ENCODE measurements at regions not wholly inside any gene's neighbourhood (a gene's known extent, or its start where the extent isn't known, plus 50 kb on each side); places are given as distances from the start of the nearest gene placed in this dataset.

DNA sequence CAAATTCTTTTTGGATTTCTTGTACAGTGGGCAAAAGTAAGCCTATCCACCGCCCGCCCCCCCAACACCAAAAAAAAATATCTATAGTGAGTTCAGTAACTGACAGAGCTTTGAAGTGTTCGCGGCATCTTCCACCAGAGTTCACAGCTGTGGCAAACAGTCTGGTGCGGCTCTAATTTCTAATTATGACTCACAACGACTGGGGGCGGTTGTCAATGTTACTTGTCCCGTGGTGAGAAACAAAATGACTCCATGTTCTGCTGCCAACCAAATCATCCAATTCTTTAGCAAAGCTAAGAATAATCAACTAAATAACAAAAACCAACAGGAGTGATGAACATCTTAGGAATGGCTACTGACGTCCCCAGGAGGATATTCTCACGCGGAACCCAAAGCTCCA lies 392.5 kb upstream of the SALL3 start:
- intact Hi-C loops (cut with micrococcal nuclease) = no loop called here
- H3K27me3 Mint-ChIP-seq (ENCODE audit: low read depth) = no peaks in the 10 kb centered on the region
- DNase-seq (ENCODE audit: low spot score) = no peak
- H3K4me3 Mint-ChIP-seq (ENCODE audit: low read depth) = no peak overlapping the region
- H3K4me1 Mint-ChIP-seq (ENCODE audit: low read depth) = no peaks in the 10 kb centered on the region
- no peak overlapping the region for H3K27ac Mint-ChIP-seq
- no peaks in the 10 kb centered on the region for H3K9me3 Mint-ChIP-seq
- no peaks in the 10 kb centered on the region for H3K36me3 Mint-ChIP-seq (ENCODE audit: low read depth)

DNA sequence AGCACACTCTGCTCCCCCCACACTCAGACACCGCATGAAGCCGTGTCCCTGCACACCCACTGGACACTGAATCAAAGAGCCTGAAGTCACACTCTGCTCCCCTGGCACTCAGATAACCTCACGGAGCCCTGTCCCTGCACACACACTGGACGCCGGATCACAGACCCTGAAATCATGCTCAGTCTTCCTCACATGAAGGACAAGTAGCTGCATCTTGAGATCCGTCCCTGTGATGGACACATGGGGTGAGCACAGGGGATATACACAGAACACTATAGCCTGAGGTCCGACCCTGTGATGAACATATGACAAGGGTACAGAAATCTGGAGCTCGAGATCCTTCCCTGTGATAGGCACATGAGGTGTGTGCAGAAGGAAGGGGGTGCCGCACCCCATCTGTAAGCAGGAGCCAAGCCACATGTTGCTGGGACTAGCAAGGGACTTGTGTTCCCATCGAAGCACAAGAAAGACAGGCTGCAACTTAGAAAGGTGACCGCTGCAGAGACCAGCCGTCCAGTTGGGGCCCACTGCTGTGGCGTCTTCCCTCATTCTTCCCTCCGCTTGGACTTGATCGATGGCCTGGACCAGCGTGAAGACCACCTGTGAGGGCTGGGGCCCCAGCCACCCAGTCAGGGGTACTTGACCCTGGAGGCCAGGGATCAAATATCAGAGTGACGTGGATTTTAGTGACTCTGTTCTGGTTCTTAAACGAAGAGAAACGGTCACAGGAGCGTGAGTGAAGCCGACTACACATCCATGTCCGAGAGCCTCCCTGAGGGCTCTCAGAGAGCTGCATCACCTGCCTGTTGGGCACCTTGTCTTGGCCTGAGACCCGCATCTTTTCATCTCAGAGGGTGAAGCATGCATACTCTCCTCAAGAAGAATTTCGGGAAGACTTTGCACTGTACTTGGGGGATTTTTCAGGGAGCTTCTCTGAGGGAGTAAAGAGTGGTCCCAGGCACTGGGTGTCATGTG lies 391.7 kb upstream of the SALL3 start:
- no peaks in the 10 kb centered on the region for H3K9me3 Mint-ChIP-seq
- H3K36me3 Mint-ChIP-seq (ENCODE audit: low read depth) = no peaks in the 10 kb centered on the region
- no peaks in the 10 kb centered on the region for H3K27me3 Mint-ChIP-seq (ENCODE audit: low read depth)
- no peaks in the 10 kb centered on the region for H3K4me1 Mint-ChIP-seq (ENCODE audit: low read depth)
- H3K27ac Mint-ChIP-seq = no peak overlapping the region
- no peak overlapping the region for H3K4me3 Mint-ChIP-seq (ENCODE audit: low read depth)
- intact Hi-C loops (cut with micrococcal nuclease) = no loop called here
- DNase-seq (ENCODE audit: low spot score) = no peak

DNA sequence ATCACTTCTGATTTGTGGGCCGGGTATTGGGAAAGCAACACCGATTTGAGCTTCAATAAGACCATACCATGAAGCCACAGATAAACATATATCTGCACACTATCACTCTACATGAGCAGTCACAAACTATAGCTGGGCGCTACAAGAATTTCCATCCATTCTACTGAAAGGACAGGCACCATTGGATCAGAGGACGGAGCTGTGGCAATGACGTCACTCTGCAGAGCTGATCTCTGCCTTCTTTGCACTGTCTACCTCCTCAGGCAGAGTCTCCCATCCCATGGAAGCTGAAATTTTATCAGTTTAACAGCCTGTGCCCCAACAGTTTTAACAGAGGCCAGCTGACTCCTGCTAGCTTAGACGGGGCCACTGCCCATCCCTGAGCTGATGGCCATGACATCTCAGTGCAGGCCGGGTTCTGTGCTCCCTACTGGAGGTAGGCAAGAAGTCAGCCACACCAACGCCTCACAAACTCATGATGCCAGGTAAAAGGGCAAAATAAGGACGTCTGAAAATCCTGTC lies 389.6 kb upstream of the SALL3 start:
- intact Hi-C loops (cut with micrococcal nuclease) = no loop called here
- H3K36me3 Mint-ChIP-seq (ENCODE audit: low read depth) = no peaks in the 10 kb centered on the region
- no peak overlapping the region for H3K27ac Mint-ChIP-seq
- no peak for DNase-seq (ENCODE audit: low spot score)
- H3K4me1 Mint-ChIP-seq (ENCODE audit: low read depth) = no peaks in the 10 kb centered on the region
- H3K4me3 Mint-ChIP-seq (ENCODE audit: low read depth) = no peak overlapping the region
- H3K9me3 Mint-ChIP-seq = no peaks in the 10 kb centered on the region
- no peaks in the 10 kb centered on the region for H3K27me3 Mint-ChIP-seq (ENCODE audit: low read depth)

- DNase-seq (ENCODE audit: low spot score) = no peak
- Mint-ChIP-seq H3K4me1 (ENCODE audit: low read depth) (no peaks in the 10 kb centered on the region), H3K36me3 (ENCODE audit: low read depth) (no peaks in the 10 kb centered on the region), H3K4me3 (ENCODE audit: low read depth) (no peak overlapping the region), H3K27me3 (ENCODE audit: low read depth) (no peaks in the 10 kb centered on the region), H3K9me3 (peaks cover 5% of the 10 kb centered on the region), H3K27ac (no peak overlapping the region)
- intact Hi-C loops (cut with micrococcal nuclease) = no loop called here
These were observed 384.2 kb upstream of the SALL3 start for GRCh38 chr18:78595453-78595852.

- Mint-ChIP-seq H3K36me3 (ENCODE audit: low read depth) (no peaks in the 10 kb centered on the region), H3K4me3 (ENCODE audit: low read depth) (no peak overlapping the region), H3K27me3 (ENCODE audit: low read depth) (no peaks in the 10 kb centered on the region), H3K4me1 (ENCODE audit: low read depth) (no peaks in the 10 kb centered on the region), H3K9me3 (peaks cover 5% of the 10 kb centered on the region), H3K27ac (no peak overlapping the region)
- DNase-seq (ENCODE audit: low spot score) = no peak
- intact Hi-C loops (cut with micrococcal nuclease) = no loop called here
These were observed 383.6 kb upstream of the SALL3 start for GRCh38 chr18:78595924-78596573.

- no peak overlapping the region for H3K4me3 Mint-ChIP-seq (ENCODE audit: low read depth)
- H3K36me3 Mint-ChIP-seq (ENCODE audit: low read depth) = no peaks in the 10 kb centered on the region
- peaks cover 5% of the 10 kb centered on the region for H3K9me3 Mint-ChIP-seq
- no peaks in the 10 kb centered on the region for H3K27me3 Mint-ChIP-seq (ENCODE audit: low read depth)
- no peak for DNase-seq (ENCODE audit: low spot score)
- intact Hi-C loops (cut with micrococcal nuclease) = no loop called here
- H3K4me1 Mint-ChIP-seq (ENCODE audit: low read depth) = no peaks in the 10 kb centered on the region
- H3K27ac Mint-ChIP-seq = no peak overlapping the region
These were observed 382.7 kb upstream of the SALL3 start for GRCh38 chr18:78596794-78597345.

- Mint-ChIP-seq H3K4me3 (ENCODE audit: low read depth) (no peak overlapping the region), H3K36me3 (ENCODE audit: low read depth) (no peaks in the 10 kb centered on the region), H3K27ac (no peak overlapping the region), H3K4me1 (ENCODE audit: low read depth) (no peaks in the 10 kb centered on the region), H3K9me3 (peaks cover 15% of the 10 kb centered on the region), H3K27me3 (ENCODE audit: low read depth) (no peaks in the 10 kb centered on the region)
- DNase-seq (ENCODE audit: low spot score) = no peak
- intact Hi-C loops (cut with micrococcal nuclease) = no loop called here
These were observed 378.3 kb upstream of the SALL3 start for GRCh38 chr18:78601349-78601748.

DNA sequence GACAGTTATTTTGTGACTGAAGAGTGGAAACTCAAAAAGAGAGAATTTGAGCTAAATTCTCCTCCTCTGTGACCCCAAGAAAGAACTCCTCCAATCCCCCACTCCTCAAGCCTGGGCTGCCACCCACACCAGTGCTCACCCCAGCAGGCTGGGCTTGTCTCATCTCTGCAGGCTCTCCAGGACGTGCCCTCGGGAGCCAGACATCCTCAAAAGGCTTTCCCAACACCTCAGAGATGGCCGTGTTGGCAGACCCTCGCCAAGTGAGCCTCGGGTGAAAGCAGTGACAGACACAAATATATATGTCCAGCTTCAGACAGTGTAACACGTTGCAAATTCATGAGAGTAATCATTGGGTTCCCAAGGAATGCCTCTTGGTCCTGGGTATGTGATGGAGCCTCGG lies 377.7 kb upstream of the SALL3 start:
- Mint-ChIP-seq H3K4me3 (ENCODE audit: low read depth) (no peak overlapping the region), H3K4me1 (ENCODE audit: low read depth) (no peaks in the 10 kb centered on the region), H3K27me3 (ENCODE audit: low read depth) (no peaks in the 10 kb centered on the region), H3K27ac (no peak overlapping the region), H3K9me3 (peaks cover 21% of the 10 kb centered on the region), H3K36me3 (ENCODE audit: low read depth) (no peaks in the 10 kb centered on the region)
- intact Hi-C loops (cut with micrococcal nuclease) = no loop called here
- DNase-seq (ENCODE audit: low spot score) = no peak

- peaks cover 26% of the 10 kb centered on the region for H3K9me3 Mint-ChIP-seq
- H3K27ac Mint-ChIP-seq = no peak overlapping the region
- no peak for DNase-seq (ENCODE audit: low spot score)
- H3K36me3 Mint-ChIP-seq (ENCODE audit: low read depth) = no peaks in the 10 kb centered on the region
- no peak overlapping the region for H3K4me3 Mint-ChIP-seq (ENCODE audit: low read depth)
- no peaks in the 10 kb centered on the region for H3K4me1 Mint-ChIP-seq (ENCODE audit: low read depth)
- H3K27me3 Mint-ChIP-seq (ENCODE audit: low read depth) = no peaks in the 10 kb centered on the region
- intact Hi-C loops (cut with micrococcal nuclease) = no loop called here
These were observed 377.2 kb upstream of the SALL3 start for GRCh38 chr18:78602430-78602829.

DNA sequence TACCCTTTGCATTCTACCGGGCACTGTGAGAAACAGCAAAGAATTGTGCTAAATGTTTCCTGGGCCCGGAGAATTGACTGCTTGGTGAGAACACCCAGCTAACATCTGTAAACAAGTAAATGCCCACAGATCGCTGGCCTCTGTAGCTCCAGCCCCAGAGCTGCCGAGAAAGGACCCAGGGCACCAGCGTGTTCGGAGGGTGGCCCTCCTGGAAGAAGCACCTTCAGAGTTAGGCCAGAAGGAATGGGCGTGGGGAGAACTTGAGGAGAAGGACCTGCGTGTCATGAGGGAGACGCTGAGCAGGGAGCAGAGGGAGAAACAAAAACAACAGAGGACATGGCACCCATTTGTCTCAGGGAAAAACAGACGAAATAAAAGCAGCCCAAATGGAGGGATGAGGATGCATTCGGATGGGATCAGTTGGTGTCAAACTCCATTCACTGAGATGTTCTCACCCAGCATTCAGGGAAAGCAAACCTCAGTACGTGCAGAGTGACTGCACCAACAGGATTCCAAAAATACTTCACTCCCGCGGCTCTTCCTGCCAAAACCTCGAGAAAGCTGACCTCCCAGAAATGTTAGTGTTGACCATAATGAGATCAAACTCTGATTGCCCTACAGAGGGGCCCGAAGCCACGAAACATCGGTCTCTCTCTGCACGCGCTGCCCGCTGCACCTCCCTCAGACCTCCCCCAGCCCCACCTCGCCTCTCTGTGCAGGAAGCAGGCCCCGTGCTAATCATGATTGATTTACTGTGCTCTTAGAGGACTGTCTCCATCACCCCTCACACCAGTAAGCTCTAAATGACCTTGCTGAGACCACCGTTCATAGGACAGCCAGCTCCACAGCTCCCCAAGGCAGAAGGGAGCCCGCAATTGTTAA lies 376.3 kb upstream of the SALL3 start:
- Mint-ChIP-seq H3K9me3 (peaks cover 26% of the 10 kb centered on the region), H3K36me3 (ENCODE audit: low read depth) (no peaks in the 10 kb centered on the region), H3K4me3 (ENCODE audit: low read depth) (no peak overlapping the region), H3K27me3 (ENCODE audit: low read depth) (no peaks in the 10 kb centered on the region), H3K27ac (no peak overlapping the region), H3K4me1 (ENCODE audit: low read depth) (no peaks in the 10 kb centered on the region)
- DNase-seq (ENCODE audit: low spot score) = no peak
- intact Hi-C loops (cut with micrococcal nuclease) = no loop called here

DNA sequence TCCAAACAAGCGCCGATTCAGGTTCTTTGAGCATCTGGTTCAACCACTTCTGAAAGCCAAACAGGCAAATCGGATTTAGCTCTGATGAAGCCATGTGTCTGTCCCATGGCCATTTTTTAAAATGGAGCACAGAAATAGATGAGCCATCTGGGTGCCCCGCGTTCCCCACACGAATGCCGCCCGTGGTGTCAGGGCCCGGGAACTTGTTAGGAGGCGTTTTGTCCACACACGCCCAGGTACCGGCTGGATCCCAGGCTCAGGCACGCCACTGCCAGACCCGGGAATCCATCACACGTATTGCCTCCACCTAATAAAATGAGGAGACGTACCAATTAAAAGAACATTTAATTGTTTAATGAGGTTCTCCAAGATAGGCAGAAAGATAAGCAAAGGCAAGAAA lies 374.4 kb upstream of the SALL3 start:
- H3K27ac Mint-ChIP-seq = no peak overlapping the region
- intact Hi-C loops (cut with micrococcal nuclease) = no loop called here
- H3K27me3 Mint-ChIP-seq (ENCODE audit: low read depth) = no peaks in the 10 kb centered on the region
- peaks cover 21% of the 10 kb centered on the region for H3K9me3 Mint-ChIP-seq
- H3K4me3 Mint-ChIP-seq (ENCODE audit: low read depth) = no peak overlapping the region
- no peaks in the 10 kb centered on the region for H3K4me1 Mint-ChIP-seq (ENCODE audit: low read depth)
- DNase-seq (ENCODE audit: low spot score) = no peak
- H3K36me3 Mint-ChIP-seq (ENCODE audit: low read depth) = no peaks in the 10 kb centered on the region

DNA sequence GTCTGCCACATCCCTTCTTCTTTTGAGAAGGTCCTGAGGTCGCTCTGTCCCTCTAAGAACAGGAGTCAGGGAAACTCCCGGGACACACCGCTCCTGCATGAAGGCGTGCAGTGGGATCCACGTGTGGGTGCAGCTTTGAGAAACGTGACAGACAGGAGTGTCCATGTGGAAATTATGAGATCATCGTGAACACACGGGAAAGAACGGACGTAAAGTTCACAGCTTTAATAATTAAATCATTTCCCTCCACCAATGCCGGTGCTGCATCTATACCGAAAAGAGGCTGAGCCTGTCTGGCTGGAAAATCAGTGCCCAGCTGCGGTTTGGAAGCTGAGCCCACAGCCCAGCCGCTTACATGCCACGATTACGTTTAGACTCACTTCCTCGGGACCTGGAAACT lies 372.4 kb upstream of the SALL3 start:
- Mint-ChIP-seq H3K36me3 (ENCODE audit: low read depth) (no peaks in the 10 kb centered on the region), H3K4me3 (ENCODE audit: low read depth) (no peak overlapping the region), H3K9me3 (peaks cover 21% of the 10 kb centered on the region), H3K27me3 (ENCODE audit: low read depth) (no peaks in the 10 kb centered on the region), H3K4me1 (ENCODE audit: low read depth) (no peaks in the 10 kb centered on the region), H3K27ac (no peak overlapping the region)
- no peak for DNase-seq (ENCODE audit: low spot score)
- intact Hi-C loops (cut with micrococcal nuclease) = no loop called here

Measured in activated T-helper 2 cell treated with anti-CD3 and anti-CD28 coated beads, Interferon-gamma antibody, Interleukin-2, Interleukin-4, amounts not matched to agents 10 μg/mL and 5 μg/mL and 100 μg/mL, durations not matched to agents 14 hours and 24 hours and 36 hours (primary cell).